NCI-H1930 (cell line): ENCODE measurements at regions not wholly inside any gene's neighbourhood (a gene's known extent, or its start where the extent isn't known, plus 50 kb on each side); places are given as distances from the start of the nearest gene placed in this dataset.

Experiments
- DNase-seq, 2 experiments: peaks; one replicate each; lab custom pipeline; 2025; lab: John Stamatoyannopoulos, UW

GRCh38 chr10:75294518-75294865 is 58.7 kb upstream of the COMTD1 start:
- DNase-seq: no peak

DNA sequence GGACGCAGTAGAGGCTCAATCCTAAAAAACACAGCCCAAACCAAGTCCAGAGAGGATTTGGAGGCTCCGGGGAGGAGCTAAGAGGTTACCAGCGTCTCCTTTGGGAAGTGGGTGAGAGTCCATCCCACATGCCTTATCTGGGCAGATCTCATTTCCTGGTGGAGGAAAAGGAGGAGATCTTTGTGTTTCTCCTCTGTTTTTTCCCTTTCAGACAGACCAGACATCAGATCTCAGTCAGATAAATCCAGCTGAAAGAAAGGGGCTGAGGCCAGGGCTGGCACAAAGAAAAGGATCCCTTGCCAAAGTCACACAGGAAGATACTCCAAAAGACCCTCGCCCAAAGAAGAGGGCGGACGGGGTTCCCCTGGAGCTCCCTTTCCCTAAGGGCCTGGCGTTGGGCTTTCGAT is 58.3 kb upstream of the COMTD1 start:
- no peak for DNase-seq

DNA sequence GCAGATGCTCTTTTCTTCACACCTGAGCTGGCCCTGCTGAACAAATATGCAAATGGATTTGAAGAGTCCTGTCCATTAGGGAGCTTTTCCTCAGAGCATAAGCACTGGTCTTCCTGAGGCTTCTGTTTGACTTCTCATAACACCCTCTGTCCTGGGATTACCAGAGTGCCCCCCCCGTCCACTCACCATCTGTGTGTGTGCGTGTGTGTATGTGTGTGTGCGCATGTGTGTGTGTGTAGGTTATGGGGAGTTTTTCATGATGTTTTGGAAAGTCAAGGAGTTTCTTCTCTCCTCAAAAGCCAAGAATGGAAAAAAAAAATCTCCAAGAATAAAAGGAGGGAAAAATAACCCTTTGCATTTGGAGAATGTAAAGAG is 57.7 kb upstream of the COMTD1 start:
- no peak for DNase-seq

DNA sequence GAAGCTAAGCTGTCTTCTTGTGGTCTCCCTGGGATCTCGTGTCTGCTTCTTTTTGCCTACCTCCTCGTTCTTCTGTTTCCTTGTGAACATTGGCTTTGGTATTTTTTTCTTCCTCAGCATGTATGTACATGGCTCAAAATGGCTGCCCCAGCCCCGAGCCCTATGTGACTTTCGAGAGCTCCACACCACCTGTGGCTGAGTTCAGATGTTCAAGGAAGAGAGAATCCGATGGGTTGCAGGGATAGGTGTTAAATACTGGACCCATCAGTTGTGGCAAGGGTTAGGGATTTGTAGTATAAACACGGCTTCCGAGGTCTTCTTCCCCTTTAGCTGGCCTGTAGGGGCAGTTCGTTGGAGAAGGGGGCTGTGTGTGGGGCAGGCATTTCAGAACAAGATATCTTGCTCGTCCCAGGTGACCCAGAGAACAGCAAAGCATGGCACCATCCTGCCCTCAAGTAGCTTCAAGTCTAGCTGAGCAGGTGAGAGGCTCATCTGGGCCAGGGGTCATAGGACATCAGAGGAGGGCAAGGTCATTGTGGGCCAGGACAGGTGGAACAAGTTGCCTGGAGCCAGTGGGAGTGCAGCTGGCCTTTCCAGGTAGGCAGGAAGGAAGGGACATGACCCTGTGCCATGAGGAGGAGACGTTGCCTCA is 57.2 kb upstream of the COMTD1 start:
- DNase-seq: no peak

DNA sequence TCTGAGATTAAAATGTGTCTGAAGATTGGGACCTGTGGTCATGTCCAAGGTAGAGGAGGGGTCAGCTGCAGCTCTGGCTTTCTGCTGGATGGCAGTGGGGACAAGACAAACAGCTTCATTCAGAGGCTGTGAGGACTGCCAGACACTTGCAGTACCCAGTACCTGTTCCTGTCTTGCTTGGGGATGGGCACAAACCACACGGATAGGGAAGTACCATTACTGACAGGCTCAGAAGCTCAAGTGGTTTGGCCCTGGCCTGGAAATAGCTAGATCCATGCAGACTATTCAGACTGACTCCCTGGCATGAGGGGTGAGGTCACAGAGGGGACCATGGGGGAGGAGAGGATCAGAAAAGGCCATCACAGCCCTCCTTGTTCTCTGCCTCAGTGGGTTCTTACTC is 56.0 kb upstream of the COMTD1 start:
- DNase-seq: no peak

- DNase-seq: no peak
Measured at GRCh38 chr10:75288140-75288711, 52.5 kb upstream of the COMTD1 start.

DNA sequence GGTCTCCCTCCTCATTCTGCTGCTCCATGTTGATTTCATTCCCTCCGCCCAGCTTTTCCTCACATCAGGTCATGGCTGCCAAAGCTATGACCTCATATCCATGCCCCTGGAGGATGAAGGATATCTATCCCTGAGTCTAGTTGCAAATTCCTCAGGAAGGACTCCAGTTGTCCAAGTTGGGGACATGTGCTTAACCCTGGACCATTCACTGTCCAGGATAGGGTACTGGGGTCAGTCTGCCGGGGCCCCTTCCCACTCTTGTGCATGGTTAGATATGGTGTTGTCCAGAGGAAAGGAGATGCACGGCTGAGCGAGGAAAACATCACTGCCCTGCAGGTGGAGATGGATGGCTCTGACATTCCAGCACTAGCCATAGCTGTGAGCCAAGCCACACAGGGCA is 51.9 kb upstream of the COMTD1 start:
- DNase-seq: no peak

DNA sequence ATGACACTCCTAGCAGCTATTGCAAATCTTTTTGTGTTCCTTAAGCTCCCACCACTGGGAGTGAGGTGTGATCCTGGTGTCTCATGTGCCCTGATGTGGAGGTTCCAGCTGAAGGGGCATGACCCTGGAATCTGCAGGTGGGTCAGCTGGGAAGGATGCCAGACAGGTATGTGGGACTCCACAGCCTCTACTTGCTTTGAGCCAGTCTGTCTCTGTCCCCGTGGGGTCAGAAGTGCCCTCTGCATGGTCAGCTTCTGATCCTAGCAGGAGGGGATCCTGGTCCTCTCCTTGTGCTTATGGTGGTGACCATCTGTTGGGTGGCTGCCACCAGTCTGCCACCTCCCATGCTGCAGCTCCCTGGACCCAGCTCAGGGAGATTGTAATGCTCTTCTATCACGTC is 51.1 kb upstream of the COMTD1 start:
- DNase-seq: no peak
